ENCODE measurements at regions not wholly inside any gene's neighbourhood (a gene's known extent, or its start where the extent isn't known, plus 50 kb on each side); places are given as distances from the start of the nearest gene placed in this dataset.
A peak's percentile ranks its signal among the peaks of the same experiment; 100 is the strongest.

GRCh38 chr2:160697817-160698216, 204.2 kb upstream of the RBMS1 start:
- no peak overlapping the region for H3K27ac ChIP-seq
- H3K4me3 ChIP-seq, result no peak overlapping the region
- no peaks in the 10 kb centered on the region for H3K4me1 ChIP-seq
- DNase-seq, result no peak
- no peaks in the 10 kb centered on the region for H3K27me3 ChIP-seq
- no peaks in the 10 kb centered on the region for H3K9me3 ChIP-seq
- TF ChIP-seq CTCF (IDR thresholded peaks at IDR 0.05) (no peak), POLR2A (IDR thresholded peaks at IDR 0.05) (no peak)
- H3K36me3 ChIP-seq, result no peaks in the 10 kb centered on the region

GRCh38 chr2:160700021-160700814, 206.6 kb upstream of the RBMS1 start:
- Histone ChIP-seq H3K27me3 (no peaks in the 10 kb centered on the region), H3K9me3 (no peaks in the 10 kb centered on the region), H3K4me3 (no peak overlapping the region), H3K27ac (no peak overlapping the region), H3K36me3 (no peaks in the 10 kb centered on the region), H3K4me1 (peaks cover 0 to 7% (median 2%) of the 10 kb centered on the region in 4 donors)
- TF ChIP-seq POLR2A (IDR thresholded peaks at IDR 0.05) (no peak), CTCF (IDR thresholded peaks at IDR 0.05) (no peak)
- DNase-seq, result no peak

GRCh38 chr2:160701822-160702221, 208.2 kb upstream of the RBMS1 start:
- TF ChIP-seq POLR2A (IDR thresholded peaks at IDR 0.05) (no peak), CTCF (IDR thresholded peaks at IDR 0.05) (no peak)
- peaks cover 0 to 7% (median 2%) of the 10 kb centered on the region in 4 donors for H3K4me1 ChIP-seq
- H3K36me3 ChIP-seq, result no peaks in the 10 kb centered on the region

GRCh38 chr2:160702754-160703153, 209.1 kb upstream of the RBMS1 start:
- Histone ChIP-seq H3K4me1 (peaks cover 0 to 7% (median 2%) of the 10 kb centered on the region in 4 donors), H3K27ac (no peak overlapping the region), H3K27me3 (no peaks in the 10 kb centered on the region), H3K36me3 (no peaks in the 10 kb centered on the region), H3K4me3 (no peak overlapping the region), H3K9me3 (no peaks in the 10 kb centered on the region)
- no peak for TF ChIP-seq CTCF (IDR thresholded peaks at IDR 0.05)
- no peak for DNase-seq

More at GRCh38 chr2:160701822-160702221, 208.2 kb upstream of the RBMS1 start:
- Histone ChIP-seq H3K27me3 (no peaks in the 10 kb centered on the region), H3K9me3 (no peaks in the 10 kb centered on the region), H3K4me3 (no peak overlapping the region), H3K27ac (no peak overlapping the region)
- no peak for DNase-seq

- H3K27me3 ChIP-seq, result no peaks in the 10 kb centered on the region
- no peak overlapping the region for H3K4me3 ChIP-seq
- TF ChIP-seq POLR2A (IDR thresholded peaks at IDR 0.05), result no peak
- no peak for TF ChIP-seq CTCF (IDR thresholded peaks at IDR 0.05)
- H3K4me1 ChIP-seq, result peaks cover 0 to 7% (median 2%) of the 10 kb centered on the region in 4 donors
- H3K36me3 ChIP-seq, result no peaks in the 10 kb centered on the region
- no peaks in the 10 kb centered on the region for H3K9me3 ChIP-seq
- peak in 2 of 3 donors; percentile 16 to 52 for DNase-seq
- peak overlapping the region in 1 of 4 donors; percentile 21 for H3K27ac ChIP-seq
Observed at GRCh38 chr2:160703648-160704585, 210.3 kb upstream of the RBMS1 start.

Data from Peyer's patch (tissue), 4 donors.